ENCODE measurements at regions not wholly inside any gene's neighbourhood (a gene's known extent, or its start where the extent isn't known, plus 50 kb on each side); places are given as distances from the start of the nearest gene placed in this dataset.

GRCh38 chr2:7904319-7904718 lies 777.5 kb upstream of the ID2 start:
- intact Hi-C loops (cut with DNase I): no loop called here
- ATAC-seq (no peak), DNase-seq (no peak)

GRCh38 chr2:7905756-7906155 lies 776.1 kb upstream of the ID2 start:
- FAIRE-seq (no peak), DNase-seq (peak in 2 of 6 donors; percentile 28 to 60), ATAC-seq (no peak)
- Histone ChIP-seq H3K36me3 (no peaks in the 10 kb centered on the region), H3K4me1 (peaks cover 0 to 2% (median 0%) of the 10 kb centered on the region in 3 donors), H3K27ac (no peak overlapping the region), H3K9me3 (no peaks in the 10 kb centered on the region), H3K27me3 (no peaks in the 10 kb centered on the region), H3K4me3 (no peak overlapping the region)
- 54 to 57% methylated on average over 12 of the region's 12 CpGs for WGBS, 2 donors
- intact Hi-C loops (cut with DNase I): no loop called here
- TF ChIP-seq CTCF (IDR thresholded peaks at IDR 0.05): no peak

More at GRCh38 chr2:7904319-7904718, 777.5 kb upstream of the ID2 start:
- 91 to 96% methylated on average over 3 of the region's 3 CpGs for WGBS, 2 donors
- Histone ChIP-seq H3K4me1 (peaks cover 0 to 12% (median 0%) of the 10 kb centered on the region in 3 donors), H3K9me3 (no peaks in the 10 kb centered on the region), H3K27me3 (no peaks in the 10 kb centered on the region), H3K27ac (no peak overlapping the region), H3K36me3 (no peaks in the 10 kb centered on the region), H3K4me3 (no peak overlapping the region)
- no peak for TF ChIP-seq CTCF (IDR thresholded peaks at IDR 0.05)
- FAIRE-seq: no peak

- no peak for FAIRE-seq
- Histone ChIP-seq H3K4me3 (no peak overlapping the region), H3K27ac (no peak overlapping the region), H3K9me3 (no peaks in the 10 kb centered on the region), H3K4me1 (no peaks in the 10 kb centered on the region), H3K27me3 (no peaks in the 10 kb centered on the region), H3K36me3 (no peaks in the 10 kb centered on the region)
- no peak for TF ChIP-seq CTCF (IDR thresholded peaks at IDR 0.05)
- ATAC-seq: no peak
- DNase-seq: no peak
- 90 to 94% methylated on average over 6 of the region's 6 CpGs for WGBS, 2 donors
- intact Hi-C loops (cut with DNase I): no loop called here
Measured at GRCh38 chr2:7906431-7906830, 775.4 kb upstream of the ID2 start.

GRCh38 chr2:7907041-7907440 lies 774.8 kb upstream of the ID2 start:
- no peaks in the 10 kb centered on the region for H3K4me1 ChIP-seq
- WGBS, 2 donors: 94 to 97% methylated on average over 11 of the region's 11 CpGs
- no peak overlapping the region for H3K4me3 ChIP-seq
- H3K27me3 ChIP-seq: no peaks in the 10 kb centered on the region
- TF ChIP-seq CTCF (IDR thresholded peaks at IDR 0.05): no peak
- H3K36me3 ChIP-seq: no peaks in the 10 kb centered on the region
- intact Hi-C loops (cut with DNase I): no loop called here
- no peak for FAIRE-seq
- DNase-seq: no peak
- H3K9me3 ChIP-seq: no peaks in the 10 kb centered on the region
- no peak overlapping the region for H3K27ac ChIP-seq
- no peak for ATAC-seq

- 88 to 90% methylated on average over 3 of the region's 3 CpGs for WGBS, 2 donors
- FAIRE-seq: no peak
- TF ChIP-seq CTCF (IDR thresholded peaks at IDR 0.05): no peak
Measured at GRCh38 chr2:7910752-7911151, 771.1 kb upstream of the ID2 start.

More at GRCh38 chr2:7910752-7911151, 771.1 kb upstream of the ID2 start:
- no peak overlapping the region for H3K27ac ChIP-seq
- ATAC-seq (no peak), DNase-seq (no peak)
- no peaks in the 10 kb centered on the region for H3K36me3 ChIP-seq
- no peak overlapping the region for H3K4me3 ChIP-seq
- no peaks in the 10 kb centered on the region for H3K27me3 ChIP-seq
- H3K9me3 ChIP-seq: no peaks in the 10 kb centered on the region
- intact Hi-C loops (cut with DNase I): no loop called here
- H3K4me1 ChIP-seq: no peaks in the 10 kb centered on the region
